ENCODE measurements at regions not wholly inside any gene's neighbourhood (a gene's known extent, or its start where the extent isn't known, plus 50 kb on each side); places are given as distances from the start of the nearest gene placed in this dataset.
"Not testable (repeated sequence)": the region's sequence is repeated elsewhere in the genome, so short reads cannot be mapped to it uniquely, and the experiment has no call there.

DNA sequence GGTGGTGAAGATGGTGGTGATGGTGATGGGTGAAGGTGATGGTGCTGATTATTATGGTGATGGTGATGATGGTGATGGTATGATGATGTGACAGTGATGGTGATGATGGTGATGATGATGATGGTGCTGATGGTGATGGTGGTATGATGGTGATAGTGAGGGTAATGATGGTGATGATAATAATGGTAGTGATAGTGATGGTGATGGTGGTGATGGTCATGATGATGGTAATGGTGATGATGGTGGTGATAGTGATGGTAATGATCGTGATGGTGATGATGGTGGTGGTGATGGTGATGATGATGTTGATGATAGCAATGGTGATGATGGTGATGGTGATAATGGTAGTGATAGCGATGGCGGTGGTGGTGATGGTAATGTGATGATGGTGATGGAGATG lies 197.9 kb upstream of the ALG10B start:
- H3K9ac ChIP-seq (ENCODE audit: low read depth, low read length) = no peak overlapping the region
- H3K36me3 ChIP-seq (ENCODE audit: insufficient read depth, low read length) = no peaks in the 10 kb centered on the region
- H3K4me3 ChIP-seq (ENCODE audit: low read length) = no peak overlapping the region
- no peaks in the 10 kb centered on the region for H3K4me1 ChIP-seq (ENCODE audit: control insufficient read depth, insufficient read depth, low read length)
- no peaks in the 10 kb centered on the region for H3K27me3 ChIP-seq (ENCODE audit: control insufficient read depth, insufficient read depth, low read length)
- H3K4me2 ChIP-seq (ENCODE audit: low read length) = no peak overlapping the region
- peaks cover 3% of the 10 kb centered on the region for H3K9me3 ChIP-seq (replicated peaks; ENCODE audit: low read length)

DNA sequence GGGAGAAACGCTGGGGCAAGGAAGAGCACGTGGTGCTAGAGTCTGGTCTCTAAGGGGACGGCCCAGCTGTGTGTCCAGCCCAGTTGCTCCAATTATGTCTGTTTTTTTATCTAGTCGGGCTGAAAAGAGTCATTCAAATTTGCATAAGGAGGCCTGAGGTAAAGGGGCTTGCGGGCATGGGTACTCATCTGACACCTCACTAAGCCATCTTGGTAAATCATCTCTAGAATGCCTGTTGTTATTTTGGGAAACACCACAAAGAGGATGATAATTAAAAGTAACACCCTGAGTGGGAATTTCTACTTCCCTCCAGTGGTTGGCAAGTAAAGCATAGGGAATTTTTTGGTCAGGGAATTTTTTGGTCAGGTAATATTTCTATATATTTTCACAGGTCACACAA lies 196.1 kb upstream of the ALG10B start:
- no peaks in the 10 kb centered on the region for H3K27me3 ChIP-seq (ENCODE audit: control insufficient read depth, insufficient read depth, low read length)
- no peaks in the 10 kb centered on the region for H3K36me3 ChIP-seq (ENCODE audit: insufficient read depth, low read length)
- H3K4me1 ChIP-seq (ENCODE audit: control insufficient read depth, insufficient read depth, low read length) = no peaks in the 10 kb centered on the region
- no peak overlapping the region for H3K4me2 ChIP-seq (ENCODE audit: low read length)
- H3K4me3 ChIP-seq (ENCODE audit: low read length) = no peak overlapping the region
- H3K9ac ChIP-seq (ENCODE audit: low read depth, low read length) = no peak overlapping the region
- no peaks in the 10 kb centered on the region for H3K9me3 ChIP-seq (replicated peaks; ENCODE audit: low read length)

DNA sequence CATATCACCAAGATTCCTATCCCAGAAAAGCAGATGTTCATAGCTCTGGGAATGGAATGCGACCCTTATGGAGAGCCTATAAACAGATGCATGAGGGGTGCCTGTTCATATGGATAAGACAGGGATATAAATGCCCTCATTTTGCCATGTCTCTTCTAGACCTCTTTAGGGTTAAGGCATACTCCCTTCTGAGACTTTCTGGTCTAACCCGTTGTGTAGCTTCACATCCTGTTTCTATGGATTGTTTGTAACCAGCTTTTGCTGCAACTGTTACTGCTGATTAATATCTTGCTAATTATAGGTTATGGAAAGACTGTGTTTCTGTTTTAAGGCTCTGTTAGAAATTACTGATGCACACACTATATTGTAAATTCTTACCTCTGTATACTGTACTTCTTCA lies 193.5 kb upstream of the ALG10B start:
- H3K4me3 ChIP-seq (ENCODE audit: low read length); H3K36me3 ChIP-seq (ENCODE audit: insufficient read depth, low read length); H3K9me3 ChIP-seq (replicated peaks; ENCODE audit: low read length); H3K9ac ChIP-seq (ENCODE audit: low read depth, low read length); H3K27me3 ChIP-seq (ENCODE audit: control insufficient read depth, insufficient read depth, low read length); H3K4me1 ChIP-seq (ENCODE audit: control insufficient read depth, insufficient read depth, low read length); H3K4me2 ChIP-seq (ENCODE audit: low read length): not testable (repeated sequence)

DNA sequence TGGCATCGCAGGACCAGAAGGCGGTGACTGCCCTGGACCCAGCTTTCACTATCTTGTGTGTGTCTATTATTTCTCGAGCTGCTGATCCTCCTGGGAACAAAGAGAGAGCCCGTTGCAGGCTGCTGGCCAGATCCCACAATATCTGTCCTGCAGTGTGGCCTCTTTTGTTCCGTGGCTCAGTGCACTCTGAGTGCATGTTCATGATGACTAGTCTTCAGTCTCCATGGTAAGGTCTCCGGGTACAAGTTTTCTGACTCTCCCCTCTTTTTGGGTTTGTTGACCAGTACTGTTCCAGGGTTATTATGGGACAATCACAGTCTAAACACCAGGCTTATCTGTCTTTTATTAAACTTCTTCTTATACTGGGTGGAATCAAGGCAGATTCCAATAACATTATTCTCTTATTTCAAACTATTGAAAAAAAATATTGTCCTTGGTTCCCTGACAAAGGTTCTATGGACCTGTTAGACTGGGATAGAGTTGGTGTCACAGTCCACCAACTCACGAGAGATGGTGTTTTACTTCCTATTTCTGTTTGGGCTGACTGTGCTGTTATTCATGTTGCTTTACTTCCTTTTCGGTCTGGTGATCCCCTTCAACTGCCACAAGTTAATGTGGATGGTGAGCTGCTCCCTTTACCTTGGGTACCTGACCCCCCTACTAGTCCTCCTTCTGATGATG lies 192.9 kb upstream of the ALG10B start:
- Histone ChIP-seq H3K4me2 (ENCODE audit: low read length) (no peak overlapping the region), H3K4me3 (ENCODE audit: low read length) (no peak overlapping the region), H3K4me1 (ENCODE audit: control insufficient read depth, insufficient read depth, low read length) (no peaks in the 10 kb centered on the region), H3K27me3 (ENCODE audit: control insufficient read depth, insufficient read depth, low read length) (no peaks in the 10 kb centered on the region), H3K36me3 (ENCODE audit: insufficient read depth, low read length) (no peaks in the 10 kb centered on the region), H3K9me3 (replicated peaks; ENCODE audit: low read length) (no peaks in the 10 kb centered on the region), H3K9ac (ENCODE audit: low read depth, low read length) (no peak overlapping the region)

DNA sequence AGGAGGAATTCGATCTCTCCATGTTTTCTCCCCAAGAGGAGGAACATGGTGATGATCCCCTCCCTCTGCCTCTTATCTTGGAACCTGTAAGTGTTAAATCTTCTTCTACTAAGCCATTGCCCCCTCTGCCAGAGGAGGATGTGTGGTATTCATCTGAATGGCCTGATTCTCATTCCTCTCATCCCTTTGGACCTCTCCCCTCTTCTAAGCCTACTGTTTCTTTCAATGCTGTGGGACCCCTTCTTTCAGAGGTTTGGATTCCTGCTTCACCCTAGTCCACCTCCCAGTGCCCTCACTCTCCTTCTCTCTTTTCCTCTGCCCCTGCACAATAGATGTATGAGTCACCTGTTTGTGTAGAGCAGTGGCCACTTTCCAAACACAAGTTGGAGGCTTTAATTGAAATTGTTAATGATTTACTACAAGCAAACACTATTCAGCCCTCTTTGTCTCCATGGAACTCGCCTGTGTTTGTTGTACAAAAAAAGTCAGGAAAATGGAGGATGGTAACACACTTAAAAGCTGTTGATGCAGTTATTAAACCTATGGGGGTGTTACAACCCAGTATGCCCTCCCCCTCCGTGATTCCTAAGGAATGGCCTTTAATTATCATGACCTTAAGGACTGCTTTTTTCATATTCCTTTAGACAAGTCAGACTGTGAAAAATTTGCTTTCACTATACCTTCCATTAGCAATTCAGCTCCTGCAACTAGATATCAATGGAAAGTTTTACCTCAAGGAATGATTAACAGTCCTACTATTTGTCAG lies 192.1 kb upstream of the ALG10B start:
- H3K27me3 ChIP-seq (ENCODE audit: control insufficient read depth, insufficient read depth, low read length) = no peaks in the 10 kb centered on the region

DNA sequence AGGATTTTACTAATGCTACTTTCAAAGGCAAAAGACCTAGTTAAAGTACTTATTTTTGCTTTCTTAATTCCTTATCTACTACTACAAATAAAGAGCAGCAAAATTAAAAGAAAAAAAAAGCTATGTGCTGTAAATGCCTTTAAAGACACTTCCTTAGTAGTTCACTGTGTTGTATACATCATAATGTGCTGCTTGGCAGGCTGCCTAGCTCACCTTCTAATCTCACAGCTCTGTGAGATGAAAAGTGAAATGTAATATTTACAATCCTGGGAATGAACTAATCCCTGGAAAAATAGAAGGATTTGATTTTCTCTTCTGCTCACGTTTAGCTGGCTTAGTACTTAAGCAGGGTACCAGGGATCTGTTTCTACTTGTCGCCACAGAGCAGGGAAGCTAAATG lies 184.4 kb upstream of the ALG10B start:
- Histone ChIP-seq H3K4me1 (ENCODE audit: control insufficient read depth, insufficient read depth, low read length) (no peaks in the 10 kb centered on the region), H3K9ac (ENCODE audit: low read depth, low read length) (no peak overlapping the region), H3K4me3 (ENCODE audit: low read length) (no peak overlapping the region), H3K36me3 (ENCODE audit: insufficient read depth, low read length) (no peaks in the 10 kb centered on the region), H3K4me2 (ENCODE audit: low read length) (no peak overlapping the region), H3K9me3 (replicated peaks; ENCODE audit: low read length) (no peaks in the 10 kb centered on the region), H3K27me3 (ENCODE audit: control insufficient read depth, insufficient read depth, low read length) (no peaks in the 10 kb centered on the region)

More for the DNA sequence above, 192.1 kb upstream of the ALG10B start:
- Histone ChIP-seq H3K36me3 (ENCODE audit: insufficient read depth, low read length) (no peaks in the 10 kb centered on the region), H3K4me3 (ENCODE audit: low read length) (no peak overlapping the region), H3K9ac (ENCODE audit: low read depth, low read length) (no peak overlapping the region), H3K4me2 (ENCODE audit: low read length) (no peak overlapping the region), H3K4me1 (ENCODE audit: control insufficient read depth, insufficient read depth, low read length) (no peaks in the 10 kb centered on the region), H3K9me3 (replicated peaks; ENCODE audit: low read length) (no peaks in the 10 kb centered on the region)

DNA sequence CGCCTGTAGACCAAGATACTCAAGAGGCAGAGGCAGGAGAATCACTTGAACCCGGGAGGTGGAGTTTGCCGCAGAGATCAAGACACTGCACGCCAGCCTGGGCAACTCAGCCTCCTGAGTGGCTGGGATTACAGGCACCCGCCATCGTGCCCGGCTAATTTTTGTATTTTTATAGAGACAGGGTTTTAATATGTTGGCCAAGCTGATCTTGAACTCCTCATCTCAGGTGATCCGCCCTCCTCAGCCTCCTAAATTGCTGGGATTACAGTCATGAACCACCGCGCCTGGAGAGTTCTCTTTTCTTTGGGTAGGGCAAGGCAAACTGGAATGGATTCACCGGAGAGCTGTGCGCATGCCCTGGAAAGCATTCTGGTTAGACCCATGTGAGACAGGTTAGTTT lies 179.3 kb upstream of the ALG10B start:
- no peak overlapping the region for H3K4me2 ChIP-seq (ENCODE audit: low read length)
- no peaks in the 10 kb centered on the region for H3K36me3 ChIP-seq (ENCODE audit: insufficient read depth, low read length)
- H3K9ac ChIP-seq (ENCODE audit: low read depth, low read length) = no peak overlapping the region
- H3K4me1 ChIP-seq (ENCODE audit: control insufficient read depth, insufficient read depth, low read length) = peaks cover 4% of the 10 kb centered on the region
- no peak overlapping the region for H3K4me3 ChIP-seq (ENCODE audit: low read length)
- H3K9me3 ChIP-seq (replicated peaks; ENCODE audit: low read length) = no peaks in the 10 kb centered on the region
- H3K27me3 ChIP-seq (ENCODE audit: control insufficient read depth, insufficient read depth, low read length) = no peaks in the 10 kb centered on the region

DNA sequence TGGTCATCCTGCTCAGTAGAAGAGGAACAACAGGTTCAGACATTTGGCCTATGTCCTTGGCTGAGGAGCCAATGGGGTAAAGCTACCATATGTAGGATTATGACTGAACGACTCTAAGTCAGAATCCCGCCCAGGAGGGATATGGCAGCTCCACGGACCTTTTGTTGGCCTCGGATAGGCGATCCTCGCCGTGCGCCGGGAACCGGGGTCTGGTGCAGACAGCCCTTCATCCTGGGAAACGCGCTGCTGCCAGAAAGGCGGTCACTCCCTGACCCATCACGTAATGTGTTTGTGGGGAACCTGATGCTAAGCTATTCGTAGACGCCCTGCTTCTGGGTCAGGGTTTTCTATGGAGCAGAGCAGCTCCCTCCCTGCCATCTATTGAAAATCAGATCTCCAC lies 178.9 kb upstream of the ALG10B start:
- peak overlapping the region; percentile 64 for H3K4me3 ChIP-seq (ENCODE audit: low read length)
- no peak overlapping the region for H3K4me2 ChIP-seq (ENCODE audit: low read length)

DNA sequence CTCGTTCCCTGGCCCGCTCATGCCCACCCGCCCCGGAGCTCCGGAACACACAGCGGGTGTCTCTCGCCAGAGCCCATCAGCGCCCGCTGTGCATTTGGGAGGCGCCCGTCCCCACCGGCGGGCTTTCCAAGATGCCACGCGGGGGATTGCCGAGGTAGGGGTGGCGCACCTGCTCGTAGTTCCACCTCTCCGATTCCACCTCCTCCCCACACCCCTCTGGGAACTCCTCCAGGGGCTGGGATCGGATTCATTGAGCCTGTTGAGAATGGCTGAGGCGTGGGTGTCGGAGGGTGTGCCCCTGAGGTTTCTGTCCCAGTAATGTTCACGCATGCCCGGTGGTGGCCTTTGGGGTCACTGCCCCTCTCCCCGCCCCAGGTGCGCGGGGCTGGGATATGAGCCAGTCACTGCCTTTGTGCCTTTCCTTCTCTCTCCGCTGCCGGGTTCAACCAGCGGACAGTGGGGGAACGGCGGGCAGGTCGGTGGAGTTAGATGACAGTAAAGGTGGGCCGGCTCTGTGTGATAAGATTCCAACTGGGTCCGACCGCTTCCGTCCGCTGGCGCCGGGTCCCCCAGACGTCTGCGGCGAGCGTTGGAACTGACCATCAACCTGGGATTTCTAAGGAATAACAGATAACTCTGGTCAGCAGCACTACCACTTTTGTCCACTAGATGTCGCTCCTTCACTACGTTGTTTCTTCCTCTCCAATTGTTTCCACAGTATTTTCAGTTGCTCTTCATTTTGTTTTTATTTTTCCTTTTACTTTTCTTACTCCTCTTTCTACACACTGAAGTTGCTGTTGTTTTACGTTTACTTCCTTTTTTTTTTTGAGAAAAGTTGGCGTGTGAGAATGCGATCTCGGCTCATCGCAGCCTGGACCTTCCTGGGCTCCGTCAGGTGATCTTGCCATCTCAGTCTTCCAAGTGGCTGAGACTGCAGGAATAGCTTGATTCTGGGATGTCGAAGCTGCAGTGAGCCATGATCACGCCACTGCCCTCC lies 178.1 kb upstream of the ALG10B start:
- H3K27me3 ChIP-seq (ENCODE audit: control insufficient read depth, insufficient read depth, low read length) = no peaks in the 10 kb centered on the region
- H3K9ac ChIP-seq (ENCODE audit: low read depth, low read length) = peak overlapping the region; percentile 48
- peak overlapping the region; percentile 64 for H3K4me3 ChIP-seq (ENCODE audit: low read length)
- no peaks in the 10 kb centered on the region for H3K9me3 ChIP-seq (replicated peaks; ENCODE audit: low read length)
- H3K4me1 ChIP-seq (ENCODE audit: control insufficient read depth, insufficient read depth, low read length) = peaks cover 4% of the 10 kb centered on the region
- H3K36me3 ChIP-seq (ENCODE audit: insufficient read depth, low read length) = no peaks in the 10 kb centered on the region
- peak overlapping the region; percentile 84 for H3K4me2 ChIP-seq (ENCODE audit: low read length)

More for the DNA sequence above, 178.9 kb upstream of the ALG10B start:
- Histone ChIP-seq H3K27me3 (ENCODE audit: control insufficient read depth, insufficient read depth, low read length) (no peaks in the 10 kb centered on the region), H3K36me3 (ENCODE audit: insufficient read depth, low read length) (no peaks in the 10 kb centered on the region), H3K9me3 (replicated peaks; ENCODE audit: low read length) (no peaks in the 10 kb centered on the region), H3K4me1 (ENCODE audit: control insufficient read depth, insufficient read depth, low read length) (peaks cover 4% of the 10 kb centered on the region), H3K9ac (ENCODE audit: low read depth, low read length) (no peak overlapping the region)

DNA sequence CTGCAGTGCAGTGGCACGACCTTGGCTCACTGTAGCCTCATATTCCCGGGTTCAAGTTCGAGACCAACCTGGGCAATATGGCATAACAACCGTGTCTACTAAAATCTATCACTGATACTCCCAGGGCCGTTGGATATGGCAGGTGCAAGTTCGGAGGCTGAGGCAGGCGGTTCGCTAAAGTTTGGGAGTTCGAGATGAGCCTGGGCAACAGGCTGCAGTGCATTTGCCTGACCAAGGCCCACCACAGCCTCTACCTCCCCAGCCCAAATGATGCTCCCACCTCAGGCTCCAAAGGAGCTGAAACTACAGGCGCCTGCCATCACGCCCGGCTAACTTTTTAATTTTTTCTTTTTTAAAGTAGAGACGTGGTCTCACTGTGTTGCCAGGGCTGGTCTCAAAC lies 177.1 kb upstream of the ALG10B start:
- H3K36me3 ChIP-seq (ENCODE audit: insufficient read depth, low read length) = no peaks in the 10 kb centered on the region
- H3K9ac ChIP-seq (ENCODE audit: low read depth, low read length) = no peak overlapping the region
- peaks cover 4% of the 10 kb centered on the region for H3K4me1 ChIP-seq (ENCODE audit: control insufficient read depth, insufficient read depth, low read length)
- no peak overlapping the region for H3K4me3 ChIP-seq (ENCODE audit: low read length)
- H3K4me2 ChIP-seq (ENCODE audit: low read length) = no peak overlapping the region
- no peaks in the 10 kb centered on the region for H3K27me3 ChIP-seq (ENCODE audit: control insufficient read depth, insufficient read depth, low read length)
- no peaks in the 10 kb centered on the region for H3K9me3 ChIP-seq (replicated peaks; ENCODE audit: low read length)

DNA sequence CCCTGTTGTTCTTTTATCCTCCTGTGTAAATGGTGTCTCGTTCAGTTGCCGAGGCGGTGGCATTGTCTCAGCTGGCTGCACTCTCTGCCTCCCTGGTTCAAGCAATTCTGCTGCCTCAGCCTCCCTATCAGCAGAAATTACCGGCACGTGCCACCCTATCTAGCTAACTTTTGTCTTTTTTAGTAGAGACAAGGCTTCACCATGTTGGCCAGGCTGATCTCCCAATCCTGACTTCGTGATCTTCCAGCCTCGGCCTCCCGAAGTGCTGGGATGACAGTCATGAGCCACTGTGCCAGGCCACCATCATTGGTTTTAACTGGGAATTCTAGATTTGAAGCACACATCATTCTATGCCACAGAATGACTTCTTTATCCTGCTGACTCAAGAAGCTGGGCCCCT lies 175.3 kb upstream of the ALG10B start:
- H3K36me3 ChIP-seq (ENCODE audit: insufficient read depth, low read length) = no peaks in the 10 kb centered on the region
- H3K9ac ChIP-seq (ENCODE audit: low read depth, low read length) = no peak overlapping the region
- H3K4me2 ChIP-seq (ENCODE audit: low read length) = no peak overlapping the region
- peaks cover 4% of the 10 kb centered on the region for H3K4me1 ChIP-seq (ENCODE audit: control insufficient read depth, insufficient read depth, low read length)
- no peak overlapping the region for H3K4me3 ChIP-seq (ENCODE audit: low read length)
- H3K27me3 ChIP-seq (ENCODE audit: control insufficient read depth, insufficient read depth, low read length) = no peaks in the 10 kb centered on the region
- H3K9me3 ChIP-seq (replicated peaks; ENCODE audit: low read length) = no peaks in the 10 kb centered on the region
